ENCODE measurements at regions not wholly inside any gene's neighbourhood (a gene's known extent, or its start where the extent isn't known, plus 50 kb on each side); places are given as distances from the start of the nearest gene placed in this dataset.

DNA sequence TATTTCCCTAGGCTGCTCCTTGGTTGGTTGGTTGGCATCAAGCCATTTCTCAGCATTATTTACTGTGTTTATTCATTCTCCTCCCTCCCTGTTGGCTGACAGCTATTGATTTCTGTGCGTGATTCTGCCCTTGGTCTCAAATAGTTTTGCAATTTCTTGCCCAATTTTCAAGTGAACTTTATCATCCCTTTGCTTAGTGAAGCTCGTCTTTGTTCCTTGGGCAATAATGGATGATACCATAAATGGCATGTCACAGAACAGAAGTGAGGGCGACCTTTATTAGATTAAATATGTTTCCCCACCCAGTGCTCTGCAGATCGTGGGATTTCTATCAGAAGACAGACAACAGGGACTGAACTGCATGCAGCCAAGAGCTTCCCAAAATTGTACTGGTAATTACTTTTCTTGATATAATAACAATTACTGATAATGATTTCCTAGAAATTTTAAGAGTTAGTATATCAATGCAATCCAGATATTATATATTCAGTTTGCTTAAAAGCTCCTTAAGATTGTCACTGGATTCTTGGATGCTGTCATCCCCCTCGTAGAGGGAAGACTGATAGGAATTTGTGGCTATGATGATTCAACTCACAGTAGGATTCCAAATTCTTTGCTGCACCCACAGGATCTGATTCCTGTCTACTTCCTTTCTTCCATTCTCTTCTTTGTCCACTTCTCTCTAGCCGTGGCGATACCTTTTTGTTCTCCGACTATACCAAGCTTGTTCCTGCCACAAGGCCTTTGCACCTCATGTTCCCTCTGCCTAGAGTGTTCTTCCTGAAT is 122.1 kb upstream of the KAZN start:
- POLR2A ChIA-PET: no interaction called here
- CTCF ChIA-PET: no interaction called here
- Mint-ChIP-seq H3K36me3 (no peaks in the 10 kb centered on the region), H3K4me3 (no peak overlapping the region), H3K9me3 (no peaks in the 10 kb centered on the region), H3K4me1 (no peaks in the 10 kb centered on the region), H3K27ac (no peak overlapping the region), H3K27me3 (ENCODE audit: low read depth) (peaks cover 24% of the 10 kb centered on the region)
- no peak for ATAC-seq
- TF ChIP-seq ATF3 (CRISPR knock-in tag; conservative IDR thresholded peaks at IDR 0.05): no peak
- TF ChIP-seq RORB (CRISPR knock-in tag; IDR thresholded peaks at IDR 0.05): no peak
- TF ChIP-seq CREB1 (CRISPR knock-in tag; IDR thresholded peaks at IDR 0.05): no peak
- no peak for DNase-seq (ENCODE audit: low spot score)

GRCh38 chr1:14478120-14478519 is 120.4 kb upstream of the KAZN start:
- peaks cover 28% of the 10 kb centered on the region for H3K27me3 Mint-ChIP-seq (ENCODE audit: low read depth)
- no peak overlapping the region for H3K27ac Mint-ChIP-seq
- no peak overlapping the region for H3K4me3 Mint-ChIP-seq
- POLR2A ChIA-PET: no interaction called here
- no peaks in the 10 kb centered on the region for H3K9me3 Mint-ChIP-seq
- DNase-seq (ENCODE audit: low spot score) (no peak), ATAC-seq (no peak)
- no peaks in the 10 kb centered on the region for H3K36me3 Mint-ChIP-seq
- peaks cover 4% of the 10 kb centered on the region for H3K4me1 Mint-ChIP-seq
- TF ChIP-seq GABPB1 (CRISPR knock-in tag; IDR thresholded peaks at IDR 0.05) (no peak), ZNF416 (CRISPR knock-in tag; IDR thresholded peaks at IDR 0.05) (no peak), GRHL2 (CRISPR knock-in tag; IDR thresholded peaks at IDR 0.05; ENCODE audit: insufficient replicate concordance, severe bottlenecking) (no peak), MXD4 (CRISPR knock-in tag; IDR thresholded peaks at IDR 0.05; ENCODE audit: borderline replicate concordance) (no peak), ESRRA (CRISPR knock-in tag; IDR thresholded peaks at IDR 0.05; ENCODE audit: borderline replicate concordance) (no peak)
- CTCF ChIA-PET: no interaction called here

DNA sequence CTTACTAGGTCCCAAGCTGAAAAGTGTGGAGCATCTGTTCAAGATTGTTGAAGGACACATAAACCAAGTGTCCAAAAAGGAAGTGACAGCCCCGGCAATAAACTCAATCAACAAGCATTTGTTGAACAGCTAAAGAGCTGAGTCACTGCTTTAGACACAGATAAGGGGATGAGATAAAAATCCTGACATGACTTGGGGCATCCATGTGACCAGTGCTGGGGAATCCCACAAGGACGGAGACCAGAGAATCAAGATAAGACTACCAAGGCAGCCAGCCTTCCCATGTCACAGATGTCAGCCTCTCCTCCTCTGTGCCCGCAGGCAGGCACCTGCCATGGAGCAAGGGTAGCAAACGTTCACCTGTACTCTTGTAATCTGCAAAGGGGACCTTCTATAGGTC is 118.6 kb upstream of the KAZN start:
- no peak for ATAC-seq
- no peaks in the 10 kb centered on the region for H3K36me3 Mint-ChIP-seq
- no peak for DNase-seq (ENCODE audit: low spot score)
- no peak overlapping the region for H3K4me3 Mint-ChIP-seq
- POLR2A ChIA-PET: no interaction called here
- peaks cover 5% of the 10 kb centered on the region for H3K9me3 Mint-ChIP-seq
- H3K27ac Mint-ChIP-seq: no peak overlapping the region
- peaks cover 4% of the 10 kb centered on the region for H3K4me1 Mint-ChIP-seq
- CTCF ChIA-PET: interaction anchor here (1.6 kb wide), 1 partner anchor 366 kb away, joined by 5 read pairs; no protein-coding TSS in a partner anchor
- peaks cover 14% of the 10 kb centered on the region for H3K27me3 Mint-ChIP-seq (ENCODE audit: low read depth)
- TF ChIP-seq ATF6 (CRISPR knock-in tag; IDR thresholded peaks at IDR 0.05) (no peak), ARID4B (CRISPR knock-in tag; IDR thresholded peaks at IDR 0.05; ENCODE audit: borderline replicate concordance) (no peak), PRDM15 (CRISPR knock-in tag; IDR thresholded peaks at IDR 0.05) (no peak), STAT6 (CRISPR knock-in tag; conservative IDR thresholded peaks at IDR 0.05; ENCODE audit: low read depth) (no peak), ZNF219 (CRISPR knock-in tag; IDR thresholded peaks at IDR 0.05; ENCODE audit: borderline replicate concordance) (no peak), KAT7 (CRISPR knock-in tag; IDR thresholded peaks at IDR 0.05; ENCODE audit: borderline replicate concordance) (no peak), ATF1 (CRISPR knock-in tag; IDR thresholded peaks at IDR 0.05) (no peak), USF2 (CRISPR knock-in tag; IDR thresholded peaks at IDR 0.05) (no peak), ZNF396 (CRISPR knock-in tag; IDR thresholded peaks at IDR 0.05; ENCODE audit: borderline replicate concordance) (no peak)
